Fibroblast of lung (primary cell): ENCODE measurements at regions not wholly inside any gene's neighbourhood (a gene's known extent, or its start where the extent isn't known, plus 50 kb on each side); places are given as distances from the start of the nearest gene placed in this dataset.

Source experiments
- CTCF ChIP-seq, 2 donors: IDR thresholded peaks in 1 of 2; conservative IDR thresholded peaks in 1 of 2; 1 replicate in 1 of 2; 2 replicates in 1 of 2; pipeline ENCODE4 v1.5.1; 2011 to 2012; ENCODE audit warnings: low read length in 2 of 2, control low read depth in 1 of 2, inconsistent platforms in 1 of 2, low read depth in 1 of 2, mild to moderate bottlenecking in 1 of 2
- EZH2 ChIP-seq: IDR thresholded peaks from 2 replicates; pipeline ENCODE4 v1.5.1; 2012; ENCODE audit warnings: low read length, control low read depth, mild to moderate bottlenecking; ENCODE audit errors: missing control alignments

DNA sequence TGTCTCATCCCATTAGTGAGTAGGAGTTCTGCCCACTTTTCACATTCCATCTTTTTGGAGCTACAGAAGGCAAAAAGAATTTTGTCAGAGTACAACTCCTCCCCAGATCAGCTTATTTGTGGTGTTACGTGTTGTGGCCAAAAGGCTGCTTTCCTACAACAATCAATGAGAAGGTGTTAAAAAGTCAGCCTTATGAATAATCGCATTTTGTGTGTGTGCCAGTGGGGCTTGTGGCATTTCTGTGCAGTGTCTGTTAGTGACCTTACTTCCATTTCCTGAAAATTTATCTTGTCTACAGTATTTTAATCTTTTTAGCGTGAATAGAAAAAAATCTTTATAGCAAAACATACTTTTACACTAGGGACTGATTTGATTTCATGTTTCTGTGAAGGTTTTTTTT, 458.3 kb upstream of the LCORL start:
- TF ChIP-seq CTCF (conservative IDR thresholded peaks at IDR 0.05 in 1 of 2, IDR thresholded peaks at IDR 0.05 in 1 of 2; ENCODE audit: low read depth in 1 of 2, low read length in 2 of 2) (no peak), EZH2 (no peak)
